DMS53 (cell line): ENCODE measurements at regions not wholly inside any gene's neighbourhood (a gene's known extent, or its start where the extent isn't known, plus 50 kb on each side); places are given as distances from the start of the nearest gene placed in this dataset.
"Not testable (repeated sequence)": the region's sequence is repeated elsewhere in the genome, so short reads cannot be mapped to it uniquely, and the experiment has no call there.

Experiments
- DNase-seq: peaks from one replicate; lab custom pipeline; 2025; lab: John Stamatoyannopoulos, UW

GRCh38 chr2:2588777-2589176, 257.7 kb upstream of the MYT1L start:
- DNase-seq = no peak

- DNase-seq = no peak
Measured at GRCh38 chr2:2587354-2587753, 256.3 kb upstream of the MYT1L start.

- DNase-seq = no peak
Measured at GRCh38 chr2:2586931-2587330, 255.9 kb upstream of the MYT1L start.

GRCh38 chr2:2586068-2586776, 255.1 kb upstream of the MYT1L start:
- DNase-seq = no peak

GRCh38 chr2:2582998-2583545, 252.0 kb upstream of the MYT1L start:
- DNase-seq = no peak

- no peak for DNase-seq
Measured at GRCh38 chr2:2581331-2582159, 250.5 kb upstream of the MYT1L start.

GRCh38 chr2:2580841-2581240, 249.8 kb upstream of the MYT1L start:
- DNase-seq = not testable (repeated sequence)

- DNase-seq = no peak
Measured at GRCh38 chr2:2580341-2580740, 249.3 kb upstream of the MYT1L start.

GRCh38 chr2:2579814-2580213, 248.7 kb upstream of the MYT1L start:
- DNase-seq = no peak

GRCh38 chr2:2577407-2577831, 246.3 kb upstream of the MYT1L start:
- no peak for DNase-seq

GRCh38 chr2:2575870-2576386, 244.9 kb upstream of the MYT1L start:
- DNase-seq = no peak

- no peak for DNase-seq
Measured at GRCh38 chr2:2575181-2575577, 244.1 kb upstream of the MYT1L start.

GRCh38 chr2:2574401-2575180, 243.5 kb upstream of the MYT1L start:
- no peak for DNase-seq

- peak; percentile 23 for DNase-seq
Measured at GRCh38 chr2:2573658-2574293, 242.7 kb upstream of the MYT1L start.

GRCh38 chr2:2573205-2573604, 242.1 kb upstream of the MYT1L start:
- no peak for DNase-seq

GRCh38 chr2:2572393-2573204, 241.5 kb upstream of the MYT1L start:
- no peak for DNase-seq

GRCh38 chr2:2571301-2572150, 240.5 kb upstream of the MYT1L start:
- DNase-seq = no peak

GRCh38 chr2:2570871-2571270, 239.8 kb upstream of the MYT1L start:
- no peak for DNase-seq

- no peak for DNase-seq
Measured at GRCh38 chr2:2570360-2570759, 239.3 kb upstream of the MYT1L start.

GRCh38 chr2:2569836-2570235, 238.8 kb upstream of the MYT1L start:
- no peak for DNase-seq
